WI38 (cell line): ENCODE measurements at regions not wholly inside any gene's neighbourhood (a gene's known extent, or its start where the extent isn't known, plus 50 kb on each side); places are given as distances from the start of the nearest gene placed in this dataset.

Source experiments
- H3K4me3 ChIP-seq: 2 replicates; pipeline ENCODE4 v1.5.1; 2011; ENCODE audit warnings: low read depth, mild to moderate bottlenecking, control low read depth, low read length
- TF ChIP-seq, protein P1 (sequence below): IDR thresholded peaks from 2 replicates; pipeline ENCODE4 v1.5.1; 2012; ENCODE audit warnings: low read depth, mild to moderate bottlenecking, control low read depth, low read length

GRCh38 chr2:180374502-180375281 is 367.6 kb upstream of the CWC22 start:
- TF ChIP-seq, protein P1, sequence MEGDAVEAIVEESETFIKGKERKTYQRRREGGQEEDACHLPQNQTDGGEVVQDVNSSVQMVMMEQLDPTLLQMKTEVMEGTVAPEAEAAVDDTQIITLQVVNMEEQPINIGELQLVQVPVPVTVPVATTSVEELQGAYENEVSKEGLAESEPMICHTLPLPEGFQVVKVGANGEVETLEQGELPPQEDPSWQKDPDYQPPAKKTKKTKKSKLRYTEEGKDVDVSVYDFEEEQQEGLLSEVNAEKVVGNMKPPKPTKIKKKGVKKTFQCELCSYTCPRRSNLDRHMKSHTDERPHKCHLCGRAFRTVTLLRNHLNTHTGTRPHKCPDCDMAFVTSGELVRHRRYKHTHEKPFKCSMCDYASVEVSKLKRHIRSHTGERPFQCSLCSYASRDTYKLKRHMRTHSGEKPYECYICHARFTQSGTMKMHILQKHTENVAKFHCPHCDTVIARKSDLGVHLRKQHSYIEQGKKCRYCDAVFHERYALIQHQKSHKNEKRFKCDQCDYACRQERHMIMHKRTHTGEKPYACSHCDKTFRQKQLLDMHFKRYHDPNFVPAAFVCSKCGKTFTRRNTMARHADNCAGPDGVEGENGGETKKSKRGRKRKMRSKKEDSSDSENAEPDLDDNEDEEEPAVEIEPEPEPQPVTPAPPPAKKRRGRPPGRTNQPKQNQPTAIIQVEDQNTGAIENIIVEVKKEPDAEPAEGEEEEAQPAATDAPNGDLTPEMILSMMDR: no peak
- H3K4me3 ChIP-seq: no peak overlapping the region

GRCh38 chr2:180370511-180371205 is 363.6 kb upstream of the CWC22 start:
- H3K4me3 ChIP-seq: no peak overlapping the region
- TF ChIP-seq, protein P1: no peak

GRCh38 chr2:180368881-180369280 is 361.8 kb upstream of the CWC22 start:
- H3K4me3 ChIP-seq: no peak overlapping the region
- TF ChIP-seq, protein P1: no peak

DNA sequence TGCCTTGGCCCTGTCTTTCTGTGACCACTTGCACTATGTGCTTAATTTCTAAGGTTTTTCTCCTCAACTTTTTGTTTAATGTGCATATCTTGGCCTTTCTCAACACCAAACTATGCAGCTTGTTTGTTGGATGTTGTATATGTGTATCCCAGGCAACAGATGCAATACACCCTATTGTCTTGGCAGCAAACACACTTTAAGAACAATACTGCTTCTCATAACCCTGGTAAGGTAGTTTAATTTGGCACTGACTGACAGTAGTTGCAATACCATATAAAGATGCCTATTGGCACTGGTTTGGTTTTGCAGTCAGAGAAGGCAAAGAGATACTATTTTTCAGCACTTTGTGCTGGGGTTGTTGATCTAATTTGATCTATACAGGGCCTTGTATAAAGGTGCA is 360.7 kb upstream of the CWC22 start:
- H3K4me3 ChIP-seq: no peak overlapping the region
- TF ChIP-seq, protein P1: no peak

DNA sequence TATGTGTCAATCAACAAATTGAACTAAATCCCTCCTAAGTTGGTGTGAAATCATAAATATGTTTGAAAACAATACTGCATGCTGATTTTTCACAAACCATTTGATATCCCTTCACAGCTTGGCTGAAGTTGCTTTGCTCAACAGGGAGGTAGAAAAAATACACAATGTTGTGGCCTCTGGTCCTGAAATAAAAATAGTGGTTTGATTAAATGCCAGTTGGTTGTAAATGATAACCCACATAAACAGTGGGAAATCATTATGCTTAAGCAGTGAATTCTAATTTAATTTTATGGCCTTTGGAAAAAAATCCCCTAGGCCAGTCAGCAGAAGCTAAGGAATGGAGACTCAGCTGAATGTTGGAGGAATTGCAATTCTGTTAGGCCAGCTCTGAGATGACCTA is 359.4 kb upstream of the CWC22 start:
- H3K4me3 ChIP-seq: no peak overlapping the region

DNA sequence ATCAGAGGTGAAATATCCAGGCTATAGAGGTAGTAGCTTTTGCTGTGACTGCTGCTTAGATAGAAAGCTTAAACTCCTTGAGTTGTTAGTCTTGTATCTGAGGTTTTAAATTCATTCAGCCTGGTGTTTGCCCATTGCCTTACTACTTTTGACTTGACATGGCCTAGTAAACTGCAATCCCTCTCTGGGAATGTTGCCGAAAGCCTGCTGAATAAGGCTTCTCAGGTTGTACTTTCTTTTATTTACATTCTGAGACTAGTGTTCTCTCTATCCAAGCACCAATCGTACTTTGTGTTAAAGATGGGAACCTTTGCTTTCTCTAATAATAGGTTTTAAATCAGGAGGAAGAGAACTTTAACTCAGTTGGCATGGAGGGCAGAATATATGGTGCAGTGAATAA is 357.6 kb upstream of the CWC22 start:
- TF ChIP-seq, protein P1: no peak
- no peak overlapping the region for H3K4me3 ChIP-seq

More for the DNA sequence above, 359.4 kb upstream of the CWC22 start:
- TF ChIP-seq, protein P1: no peak

GRCh38 chr2:180360283-180360618 is 353.2 kb upstream of the CWC22 start:
- TF ChIP-seq, protein P1: no peak
- no peak overlapping the region for H3K4me3 ChIP-seq
